SH-SY5Y (cell line): ENCODE measurements at regions not wholly inside any gene's neighbourhood (a gene's known extent, or its start where the extent isn't known, plus 50 kb on each side); places are given as distances from the start of the nearest gene placed in this dataset.

Experiments used
- GATA2 ChIP-seq: IDR thresholded peaks from 2 replicates; pipeline ENCODE4 v1.6.1; 2011; ENCODE audit warnings: mild to moderate bottlenecking, low read depth, low read length
- GATA3 ChIP-seq: IDR thresholded peaks from 2 replicates; pipeline ENCODE4 v1.6.1; 2011; ENCODE audit warnings: low read depth, mild to moderate bottlenecking, low read length, moderate library complexity

GRCh38 chr14:89614009-89614691, 197.1 kb upstream of the FOXN3 start:
- TF ChIP-seq GATA2 (no peak), GATA3 (no peak)

GRCh38 chr14:89613260-89614008, 196.4 kb upstream of the FOXN3 start:
- no peak for TF ChIP-seq GATA2
- no peak for TF ChIP-seq GATA3

GRCh38 chr14:89609500-89610100, 192.6 kb upstream of the FOXN3 start:
- TF ChIP-seq GATA3, result no peak
- TF ChIP-seq GATA2, result no peak

- TF ChIP-seq GATA3 (no peak), GATA2 (no peak)
Observed at GRCh38 chr14:89607453-89607852, 190.4 kb upstream of the FOXN3 start.

GRCh38 chr14:89603938-89604480, 187.0 kb upstream of the FOXN3 start:
- TF ChIP-seq GATA2 (no peak), GATA3 (no peak)

- TF ChIP-seq GATA2 (no peak), GATA3 (no peak)
Observed at GRCh38 chr14:89600950-89601826, 184.2 kb upstream of the FOXN3 start.

- TF ChIP-seq GATA2 (no peak), GATA3 (no peak)
Observed at GRCh38 chr14:89600029-89600428, 183.0 kb upstream of the FOXN3 start.

GRCh38 chr14:89598548-89599186, 181.6 kb upstream of the FOXN3 start:
- TF ChIP-seq GATA3 (no peak), GATA2 (no peak)

- TF ChIP-seq GATA2, result no peak
- no peak for TF ChIP-seq GATA3
Observed at GRCh38 chr14:89592961-89593360, 175.9 kb upstream of the FOXN3 start.

- TF ChIP-seq GATA2, result no peak
- TF ChIP-seq GATA3, result no peak
Observed at GRCh38 chr14:89589400-89590118, 172.5 kb upstream of the FOXN3 start.

GRCh38 chr14:89588840-89589296, 171.8 kb upstream of the FOXN3 start:
- TF ChIP-seq GATA3 (no peak), GATA2 (no peak)

- TF ChIP-seq GATA3 (no peak), GATA2 (no peak)
Observed at GRCh38 chr14:89588016-89588415, 171.0 kb upstream of the FOXN3 start.

- TF ChIP-seq GATA2 (no peak), GATA3 (no peak)
Observed at GRCh38 chr14:89587136-89587420, 170.0 kb upstream of the FOXN3 start.
